Fibroblast of mammary gland (primary cell): ENCODE measurements at regions not wholly inside any gene's neighbourhood (a gene's known extent, or its start where the extent isn't known, plus 50 kb on each side); places are given as distances from the start of the nearest gene placed in this dataset.

Experiments used
- DNase-seq: peaks from one replicate; pipeline ENCODE4 v3.0.0-alpha.2; 2010; ENCODE audit warnings: low read depth
- H3K4me3 ChIP-seq: 2 replicates; pipeline ENCODE4 v1.5.1; 2011; ENCODE audit warnings: low read depth, mild to moderate bottlenecking, low read length, moderate library complexity; ENCODE audit not compliant: control insufficient read depth
- TF ChIP-seq, protein P1 (sequence below): conservative IDR thresholded peaks from 2 replicates; pipeline ENCODE4 v1.5.1; 2011; ENCODE audit warnings: low read depth, low read length, inconsistent platforms; ENCODE audit not compliant: control insufficient read depth, insufficient read depth

DNA sequence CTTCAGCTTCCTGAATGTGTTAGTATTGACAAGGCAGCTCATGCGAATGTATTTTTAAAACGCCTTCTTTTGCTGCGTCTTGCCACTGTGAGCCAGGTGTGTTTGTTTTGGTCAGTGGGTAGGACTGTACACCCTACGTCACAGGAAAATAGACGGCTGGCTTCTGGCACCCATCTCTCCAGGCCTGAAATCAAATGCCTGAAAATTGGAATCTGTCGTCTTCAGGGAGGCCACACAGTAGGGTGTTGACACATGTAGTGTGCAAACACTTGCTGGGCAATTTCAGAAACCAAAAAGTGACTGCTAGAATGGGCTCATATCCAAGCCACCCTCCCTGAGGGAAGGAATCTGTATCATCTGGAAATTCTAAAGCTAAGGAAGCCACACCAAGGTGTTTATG lies 209.3 kb downstream of the TTC8 start:
- H3K4me3 ChIP-seq: no peak overlapping the region
- no peak for DNase-seq
- TF ChIP-seq, protein P1, sequence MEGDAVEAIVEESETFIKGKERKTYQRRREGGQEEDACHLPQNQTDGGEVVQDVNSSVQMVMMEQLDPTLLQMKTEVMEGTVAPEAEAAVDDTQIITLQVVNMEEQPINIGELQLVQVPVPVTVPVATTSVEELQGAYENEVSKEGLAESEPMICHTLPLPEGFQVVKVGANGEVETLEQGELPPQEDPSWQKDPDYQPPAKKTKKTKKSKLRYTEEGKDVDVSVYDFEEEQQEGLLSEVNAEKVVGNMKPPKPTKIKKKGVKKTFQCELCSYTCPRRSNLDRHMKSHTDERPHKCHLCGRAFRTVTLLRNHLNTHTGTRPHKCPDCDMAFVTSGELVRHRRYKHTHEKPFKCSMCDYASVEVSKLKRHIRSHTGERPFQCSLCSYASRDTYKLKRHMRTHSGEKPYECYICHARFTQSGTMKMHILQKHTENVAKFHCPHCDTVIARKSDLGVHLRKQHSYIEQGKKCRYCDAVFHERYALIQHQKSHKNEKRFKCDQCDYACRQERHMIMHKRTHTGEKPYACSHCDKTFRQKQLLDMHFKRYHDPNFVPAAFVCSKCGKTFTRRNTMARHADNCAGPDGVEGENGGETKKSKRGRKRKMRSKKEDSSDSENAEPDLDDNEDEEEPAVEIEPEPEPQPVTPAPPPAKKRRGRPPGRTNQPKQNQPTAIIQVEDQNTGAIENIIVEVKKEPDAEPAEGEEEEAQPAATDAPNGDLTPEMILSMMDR: no peak

DNA sequence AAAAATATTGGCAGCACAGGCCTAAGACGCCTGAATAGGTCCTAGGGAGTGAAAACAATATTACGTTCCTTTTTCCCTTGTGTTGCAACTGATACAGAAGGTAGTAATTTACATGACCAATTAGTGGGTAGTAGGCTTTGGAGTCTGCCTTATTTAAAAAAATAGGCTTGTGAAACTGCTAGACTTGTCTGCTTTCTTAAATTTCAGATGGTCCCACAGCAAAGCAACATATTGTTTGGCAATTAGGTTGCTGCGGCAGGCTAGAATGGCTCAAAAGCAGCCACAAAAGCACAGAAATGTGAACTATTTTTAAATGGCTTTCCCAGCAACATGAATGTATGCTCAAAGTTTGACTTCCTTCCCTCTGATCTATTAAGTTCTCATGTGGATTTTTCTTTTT lies 211.9 kb downstream of the TTC8 start:
- TF ChIP-seq, protein P1: no peak
- no peak overlapping the region for H3K4me3 ChIP-seq
- no peak for DNase-seq

DNA sequence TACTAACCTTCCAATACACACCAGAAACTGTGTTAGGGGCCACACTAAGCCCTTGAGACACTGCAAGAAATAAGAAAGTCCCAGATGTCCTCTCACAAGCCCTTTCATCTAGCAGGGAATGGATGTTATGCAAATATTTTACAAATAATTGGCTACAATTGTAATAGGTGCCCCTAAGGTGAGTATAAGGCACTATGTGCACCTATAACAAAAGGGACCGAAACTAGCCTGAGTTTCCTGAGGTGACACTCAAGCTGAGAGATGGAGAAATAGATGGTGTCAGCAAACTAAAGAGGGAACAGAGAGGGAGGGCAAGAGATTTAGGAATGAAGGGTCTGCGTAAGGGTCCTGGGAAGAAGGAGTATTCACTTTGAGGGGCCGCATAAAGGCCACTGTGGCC lies 212.6 kb downstream of the TTC8 start:
- DNase-seq: no peak
- TF ChIP-seq, protein P1: no peak
- H3K4me3 ChIP-seq: no peak overlapping the region

DNA sequence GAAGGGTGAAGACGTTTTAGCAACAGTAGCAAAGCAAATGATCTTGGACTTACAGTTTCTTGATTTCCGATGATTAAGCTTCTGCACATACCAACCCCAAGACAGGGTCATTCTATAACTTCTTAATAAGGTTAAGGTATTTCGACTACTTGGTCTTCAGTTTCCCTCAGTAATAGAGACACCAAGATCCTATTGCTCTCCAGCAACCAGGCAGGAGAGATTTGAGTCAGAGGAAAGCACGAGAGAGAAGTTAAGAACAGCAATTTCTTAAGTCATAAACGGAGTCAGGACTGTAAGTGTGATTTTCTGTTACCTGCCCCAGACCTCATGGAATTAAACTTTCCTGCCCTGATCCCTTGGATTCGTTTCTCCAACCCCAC lies 215.6 kb downstream of the TTC8 start:
- DNase-seq: no peak
- TF ChIP-seq, protein P1: no peak
- H3K4me3 ChIP-seq: no peak overlapping the region

DNA sequence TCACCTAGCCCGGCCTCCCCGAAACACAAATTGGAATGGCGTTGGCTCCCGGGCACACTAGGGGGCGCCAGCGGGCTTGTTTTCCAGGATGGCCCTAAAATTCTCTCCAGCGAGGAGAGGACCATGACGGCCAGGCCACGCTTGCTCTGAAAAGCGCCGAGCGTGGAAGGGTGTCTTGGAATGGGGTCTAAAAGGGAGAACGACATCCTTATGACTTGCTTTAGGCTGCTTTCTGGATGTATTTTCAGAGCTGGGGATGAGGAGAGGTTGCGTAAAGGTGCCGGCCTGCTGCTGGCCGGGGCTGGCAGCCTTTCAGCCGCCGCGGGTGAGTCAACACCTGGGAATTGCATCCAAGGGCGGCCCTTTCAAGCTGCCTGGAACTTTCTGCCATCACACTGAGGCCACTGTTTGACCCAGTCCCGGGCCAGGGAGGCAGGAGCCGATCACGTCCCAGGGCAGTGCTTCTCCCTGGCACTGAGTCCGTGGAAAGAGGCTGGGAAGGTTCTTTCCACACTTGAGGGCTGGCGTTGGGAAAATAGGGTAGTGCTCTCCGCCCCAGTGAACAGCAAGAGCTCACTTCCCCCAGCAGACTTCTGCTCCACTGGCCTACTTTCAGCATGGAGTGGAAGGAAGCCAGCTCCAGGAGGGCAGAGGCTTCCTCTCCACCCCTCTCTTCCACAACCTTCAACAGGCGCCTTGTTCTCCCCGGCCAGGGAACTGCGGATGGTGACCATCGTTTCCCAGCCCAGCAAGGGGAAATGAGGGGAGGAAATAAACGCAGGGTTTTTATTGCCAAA lies 216.2 kb downstream of the TTC8 start:
- TF ChIP-seq, protein P1: peak; percentile 96
- peak overlapping the region; percentile 33 for H3K4me3 ChIP-seq
- DNase-seq: peak; percentile 88

DNA sequence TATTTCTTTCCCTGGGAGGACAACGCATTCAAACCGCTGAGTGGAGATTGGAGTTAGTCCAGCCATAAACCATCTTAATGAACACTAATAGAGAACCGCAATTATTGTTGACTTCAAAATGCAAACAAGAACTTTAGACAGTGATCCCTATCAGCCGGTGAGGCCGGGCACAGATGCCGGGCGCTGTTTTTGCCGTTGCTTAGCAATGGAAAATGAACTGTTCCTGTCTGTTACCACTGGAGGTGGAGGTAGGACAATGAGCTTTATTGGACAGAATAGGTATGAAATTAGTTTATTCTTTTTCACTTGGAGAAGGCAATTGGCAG lies 216.8 kb downstream of the TTC8 start:
- peak overlapping the region; percentile 33 for H3K4me3 ChIP-seq
- no peak for DNase-seq
- TF ChIP-seq, protein P1: no peak

DNA sequence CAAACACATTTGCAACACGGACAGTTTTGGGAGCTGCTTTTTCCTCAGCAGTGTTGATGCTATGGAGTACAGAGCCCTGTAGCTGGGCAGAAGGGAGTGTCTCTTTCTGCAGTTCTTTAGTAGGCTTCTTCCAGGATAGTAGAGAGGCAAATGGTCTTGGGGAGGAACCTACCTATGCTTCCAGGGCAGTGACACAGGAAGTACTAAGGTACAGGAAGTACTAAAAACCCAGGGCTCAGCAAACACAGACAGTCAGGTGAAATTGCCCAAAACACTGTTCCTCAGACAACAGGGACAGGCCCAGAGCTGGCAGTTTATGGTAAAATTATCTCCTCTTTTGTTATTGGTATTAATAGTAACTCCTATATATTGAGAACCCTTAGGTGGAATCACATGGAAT lies 217.6 kb downstream of the TTC8 start:
- H3K4me3 ChIP-seq: no peak overlapping the region
- no peak for DNase-seq
- TF ChIP-seq, protein P1: no peak
